ENCODE measurements at regions not wholly inside any gene's neighbourhood (a gene's known extent, or its start where the extent isn't known, plus 50 kb on each side); places are given as distances from the start of the nearest gene placed in this dataset.

GRCh38 chr5:40385544-40385943, 294.2 kb upstream of the PTGER4 start:
- DNase-seq: no peak

DNA sequence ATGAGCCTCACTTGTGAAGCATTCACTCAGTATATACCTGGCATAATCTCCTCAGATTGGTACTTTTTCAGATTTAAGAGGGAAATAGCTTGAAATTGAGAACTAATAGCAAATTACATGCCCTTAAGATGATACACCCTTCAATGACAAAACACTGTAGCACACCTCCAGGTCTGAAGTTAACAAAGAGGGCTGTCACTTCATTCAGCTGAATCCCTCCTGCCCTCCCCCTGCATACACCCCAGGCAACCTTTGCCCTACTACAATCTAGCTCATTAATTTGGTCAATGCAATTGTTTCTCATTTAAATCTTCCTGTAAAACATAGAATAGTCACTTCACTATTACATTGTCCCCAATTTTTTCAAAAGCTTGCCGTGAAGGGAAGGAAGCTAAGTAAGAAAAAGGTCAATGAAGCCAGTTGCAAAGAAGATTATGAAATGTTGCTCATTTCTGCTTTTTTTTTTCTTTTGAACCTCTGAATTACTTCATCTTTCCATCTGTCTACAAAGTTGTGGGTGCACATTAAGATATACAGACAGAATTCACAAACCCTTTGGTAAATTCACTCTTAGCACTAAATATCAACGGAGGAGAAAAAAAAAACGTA, 294.8 kb upstream of the PTGER4 start:
- no peak for DNase-seq

GRCh38 chr5:40383749-40384651, 295.7 kb upstream of the PTGER4 start:
- DNase-seq: no peak

DNA sequence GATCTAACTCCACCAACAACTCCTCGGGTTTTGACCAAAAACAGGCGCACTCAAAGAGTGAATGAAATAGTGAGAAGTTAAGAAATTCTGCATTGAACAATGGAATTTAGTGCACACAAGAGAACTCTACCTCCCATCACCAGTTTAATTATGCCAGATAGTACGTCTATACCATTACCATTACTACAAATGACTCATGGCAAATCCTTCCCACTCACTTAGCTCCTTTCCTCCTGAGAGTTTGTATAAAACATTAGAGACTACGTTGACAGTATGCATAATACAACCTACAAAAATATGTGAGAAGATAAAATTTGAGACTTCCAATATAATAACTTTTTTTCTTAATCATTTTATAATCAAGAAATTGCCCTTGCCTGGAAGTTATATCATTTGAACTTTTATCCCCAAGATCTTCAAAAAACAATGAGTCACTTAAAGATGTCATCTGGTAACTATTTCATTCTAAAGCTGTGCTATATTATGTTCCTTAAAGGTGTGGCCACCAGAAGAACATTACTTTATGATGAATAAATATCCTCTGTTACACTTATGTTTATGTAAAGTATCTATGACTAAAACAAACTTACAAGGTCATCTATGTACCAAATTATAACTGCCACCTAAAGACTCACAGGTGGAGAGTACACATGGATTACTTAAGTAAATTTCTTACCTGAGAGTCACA, 297.9 kb upstream of the PTGER4 start:
- no peak for DNase-seq

DNA sequence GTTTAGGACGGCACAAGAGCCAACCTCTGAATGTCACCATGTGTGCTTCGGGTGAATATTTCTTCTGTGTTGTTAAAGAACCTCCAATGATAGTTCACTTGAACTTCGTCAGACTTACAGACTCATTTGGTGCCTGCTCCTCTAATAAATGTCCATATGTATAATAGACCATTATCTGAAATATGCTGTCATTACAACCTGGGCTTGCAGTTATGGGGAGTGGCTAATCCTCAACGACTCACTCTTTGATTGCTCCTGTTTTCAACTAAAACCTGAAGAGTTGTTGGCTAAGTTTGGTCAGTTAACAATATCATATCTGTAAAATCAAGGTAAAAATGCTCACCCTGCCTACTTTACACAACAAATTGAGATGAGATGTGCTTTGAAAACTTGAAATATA, 298.7 kb upstream of the PTGER4 start:
- DNase-seq: no peak

- DNase-seq: no peak
Observed at GRCh38 chr5:40378396-40379177, 301.1 kb upstream of the PTGER4 start.

DNA sequence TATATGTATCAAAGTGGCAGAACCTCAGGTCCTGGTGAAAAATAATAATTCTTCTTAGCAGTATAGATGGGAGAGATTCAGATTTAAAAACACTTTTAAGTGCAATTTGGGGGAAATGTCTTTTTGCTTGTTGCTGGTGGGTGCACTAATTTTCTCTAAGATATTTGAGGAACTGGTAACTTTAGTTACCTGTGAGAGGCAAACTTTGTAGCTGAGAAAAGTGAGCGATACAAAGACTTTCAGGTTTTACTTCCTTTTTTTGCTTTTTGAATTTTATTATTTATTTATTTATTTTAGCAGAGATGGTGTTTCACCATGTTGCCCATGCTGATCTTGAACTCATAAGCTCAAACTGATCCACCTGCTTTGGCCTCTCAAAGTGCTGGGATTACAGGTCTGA, 303.1 kb upstream of the PTGER4 start:
- no peak for DNase-seq

GRCh38 chr5:40374853-40375252, 304.9 kb upstream of the PTGER4 start:
- no peak for DNase-seq

- DNase-seq: no peak
Observed at GRCh38 chr5:40368200-40368599, 311.5 kb upstream of the PTGER4 start.

DNA sequence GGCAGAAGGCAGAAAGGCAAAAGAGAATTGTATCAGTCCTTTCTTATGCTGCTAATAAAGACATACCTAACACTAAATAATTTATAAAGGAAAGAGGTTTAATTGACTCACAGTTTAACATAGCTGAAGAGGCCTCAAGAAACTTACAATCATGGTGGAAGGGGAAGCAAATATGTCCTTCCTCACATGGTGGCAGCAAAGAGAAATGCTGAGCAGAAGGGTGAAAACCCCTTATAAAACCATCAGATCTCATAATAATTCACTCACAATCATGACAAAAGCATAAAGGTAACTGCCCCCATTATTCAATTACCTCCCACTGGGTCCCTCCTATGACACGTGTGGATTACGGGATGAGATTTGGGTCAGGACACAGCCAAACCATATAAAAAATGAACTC, 312.5 kb upstream of the PTGER4 start:
- DNase-seq: no peak

DNA sequence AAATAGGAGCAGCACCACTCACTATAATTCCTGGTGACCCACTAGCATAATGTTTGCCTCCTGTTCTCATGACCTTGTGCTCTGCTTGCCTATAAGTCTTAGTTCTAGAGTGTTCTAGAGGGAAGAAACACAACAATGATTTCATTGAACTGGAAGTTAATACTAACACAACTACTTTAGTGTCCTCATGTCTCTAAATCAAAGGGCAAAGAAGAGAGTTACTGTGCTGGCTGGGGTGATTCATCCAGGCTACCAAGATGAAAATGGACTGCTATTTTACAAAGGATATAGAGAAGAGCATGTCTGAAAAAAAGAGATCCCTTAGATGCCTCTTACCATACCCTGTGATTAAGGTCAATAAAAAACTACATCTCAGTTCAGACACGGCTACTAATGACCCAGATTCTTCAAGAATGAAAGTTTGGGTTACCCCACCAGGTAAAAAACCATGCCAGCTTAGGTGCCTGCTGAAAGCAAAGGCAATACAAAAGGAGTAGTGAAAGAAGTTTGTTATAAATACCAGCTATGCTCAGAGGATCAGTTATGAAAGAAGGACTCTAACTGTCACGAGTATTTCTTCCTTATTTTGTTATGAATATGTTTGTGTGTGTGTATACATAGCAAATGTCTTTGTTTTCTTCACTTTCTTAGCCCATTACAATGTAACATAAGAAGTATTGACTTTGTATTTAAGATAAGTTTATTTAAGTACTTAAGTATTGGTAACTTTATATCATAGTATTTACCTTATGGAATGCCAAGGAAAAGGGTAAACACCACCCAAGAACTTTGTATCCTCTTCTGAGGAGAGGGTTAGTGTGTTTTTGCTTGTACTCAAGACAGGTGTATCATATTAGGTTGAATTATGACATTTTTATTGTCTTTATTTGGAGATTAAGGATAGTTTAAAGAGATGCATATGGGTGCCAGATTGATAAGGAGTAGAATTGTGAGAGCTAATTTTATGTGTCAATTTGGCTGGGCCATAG, 314.1 kb upstream of the PTGER4 start:
- DNase-seq: no peak

GRCh38 chr5:40364441-40364840, 315.3 kb upstream of the PTGER4 start:
- DNase-seq: no peak

DNA sequence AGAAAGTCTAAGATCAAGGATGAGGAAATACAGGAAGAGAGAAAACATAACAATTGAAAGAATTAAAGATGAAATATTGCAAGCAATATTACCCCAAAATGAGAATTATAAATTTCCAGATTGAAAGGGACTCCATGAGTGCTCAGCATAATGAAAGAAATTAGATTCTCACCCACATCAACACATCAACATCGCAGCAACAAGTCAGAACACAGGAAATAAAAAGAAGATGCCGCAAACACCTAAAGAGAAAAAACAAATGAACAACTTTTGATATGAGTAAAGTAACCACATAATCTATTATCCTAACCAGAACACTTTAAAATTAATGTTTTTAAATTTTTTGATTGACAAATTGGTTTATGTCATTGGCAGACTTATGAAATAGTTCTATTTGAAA, 318.3 kb upstream of the PTGER4 start:
- DNase-seq: no peak

- no peak for DNase-seq
Observed at GRCh38 chr5:40360685-40361084, 319.0 kb upstream of the PTGER4 start.

GRCh38 chr5:40359832-40360231, 319.9 kb upstream of the PTGER4 start:
- DNase-seq: no peak

DNA sequence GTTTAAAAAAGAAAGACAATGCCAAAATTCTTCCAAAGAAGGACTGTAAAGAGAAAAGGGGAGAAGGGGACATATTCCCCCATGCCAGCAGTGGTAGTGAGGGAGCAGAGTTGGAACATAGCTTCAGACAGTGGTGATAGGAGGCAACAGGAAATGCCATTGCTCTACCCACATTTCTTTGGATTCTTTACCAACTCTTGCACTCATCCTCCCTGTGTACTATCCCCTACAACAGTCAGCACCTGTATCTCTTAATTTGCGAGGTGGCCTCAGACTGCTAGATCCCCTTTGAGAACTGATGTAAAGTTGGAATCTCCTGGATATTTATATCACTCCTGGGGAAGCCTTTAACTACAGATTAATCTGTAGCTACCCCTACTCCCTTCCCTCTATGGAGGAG, 320.6 kb upstream of the PTGER4 start:
- no peak for DNase-seq

DNA sequence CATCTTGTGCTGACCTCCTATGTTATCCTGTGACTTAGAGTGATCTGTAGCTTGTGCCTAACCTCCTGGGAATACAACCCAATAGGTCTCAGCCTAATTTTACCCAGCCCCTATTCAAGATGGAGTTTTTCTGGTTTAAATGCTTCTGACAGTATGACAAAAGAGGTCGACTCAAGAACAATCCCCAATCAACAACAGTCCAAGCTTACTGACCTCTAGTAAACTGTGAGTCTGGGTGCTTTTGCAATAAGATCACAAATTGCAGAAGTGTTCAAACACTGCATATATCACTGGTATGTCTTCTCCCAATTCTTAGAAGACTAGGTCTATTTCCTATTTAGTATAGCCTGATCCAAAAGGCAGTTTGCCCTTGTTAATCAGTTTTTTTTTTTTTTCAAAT, 323.5 kb upstream of the PTGER4 start:
- no peak for DNase-seq

GRCh38 chr5:40355846-40356245, 323.9 kb upstream of the PTGER4 start:
- DNase-seq: peak; percentile 20

DNA sequence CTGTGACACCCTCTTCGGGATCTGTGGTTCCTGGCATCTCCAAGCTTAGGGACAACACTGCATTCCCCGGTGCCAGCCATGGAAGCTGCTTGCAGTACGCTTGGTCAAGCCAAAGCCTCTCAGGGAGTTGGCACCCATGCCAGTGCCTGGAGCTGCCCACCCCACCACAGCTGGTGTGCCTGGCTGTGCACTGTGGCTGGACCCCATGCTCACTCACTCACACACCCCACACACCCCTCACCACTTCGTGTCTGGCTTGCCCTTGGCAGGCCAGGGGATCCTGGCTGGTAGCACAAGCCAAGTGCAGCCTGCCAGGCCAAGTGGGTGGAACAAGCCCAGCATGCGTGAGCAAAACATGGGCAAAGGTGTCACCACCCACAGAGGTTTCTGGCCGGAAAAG, 324.5 kb upstream of the PTGER4 start:
- DNase-seq: no peak

GRCh38 chr5:40354171-40354570, 325.5 kb upstream of the PTGER4 start:
- no peak for DNase-seq

DNA sequence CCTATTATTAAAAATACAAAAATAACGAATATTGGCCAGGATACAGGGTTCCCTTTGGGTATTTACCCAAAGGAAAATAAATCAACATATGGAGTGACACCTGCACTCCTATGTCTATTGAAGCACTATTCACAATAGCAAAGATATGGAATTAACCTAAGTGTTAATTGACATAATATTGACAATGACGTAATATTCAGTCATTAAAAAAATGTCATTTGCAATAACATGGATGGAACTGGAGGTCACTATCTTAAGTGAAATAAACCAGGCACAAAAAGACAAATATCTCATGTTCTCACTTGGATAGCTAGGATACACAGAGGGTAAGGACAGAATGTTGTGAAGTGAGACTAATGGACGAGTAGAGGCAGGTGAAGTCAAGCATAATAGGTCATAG, 326.3 kb upstream of the PTGER4 start:
- DNase-seq: no peak
